ENCODE measurements at regions not wholly inside any gene's neighbourhood (a gene's known extent, or its start where the extent isn't known, plus 50 kb on each side); places are given as distances from the start of the nearest gene placed in this dataset.
"Not testable (repeated sequence)": the region's sequence is repeated elsewhere in the genome, so short reads cannot be mapped to it uniquely, and the experiment has no call there.

DNA sequence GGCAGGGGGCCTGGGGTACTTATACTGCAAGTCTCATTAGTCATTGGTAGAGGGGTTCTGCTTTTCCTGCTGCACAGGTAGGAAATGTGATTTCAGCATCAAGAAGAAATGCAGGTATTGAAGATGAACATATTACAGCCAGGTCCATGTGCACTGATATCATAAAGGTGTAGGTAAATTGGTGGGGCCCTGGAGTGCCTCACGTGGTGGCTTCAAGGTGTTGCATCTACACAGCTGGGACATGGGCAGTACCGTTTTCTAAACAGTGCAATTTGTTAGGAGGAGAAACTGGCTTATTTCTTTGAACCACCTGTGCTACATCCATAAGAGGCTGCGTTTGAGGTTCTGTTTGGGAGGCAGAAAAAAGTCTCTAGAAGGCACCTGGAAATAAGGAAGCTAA, 618.1 kb upstream of the RBFOX1 start:
- no peak for DNase-seq
- in situ Hi-C loops (cut with MboI; ENCODE audit: low pct_unique_long_range_greater_than_20kb, low sequenced_read_pairs) = no loop called here

DNA sequence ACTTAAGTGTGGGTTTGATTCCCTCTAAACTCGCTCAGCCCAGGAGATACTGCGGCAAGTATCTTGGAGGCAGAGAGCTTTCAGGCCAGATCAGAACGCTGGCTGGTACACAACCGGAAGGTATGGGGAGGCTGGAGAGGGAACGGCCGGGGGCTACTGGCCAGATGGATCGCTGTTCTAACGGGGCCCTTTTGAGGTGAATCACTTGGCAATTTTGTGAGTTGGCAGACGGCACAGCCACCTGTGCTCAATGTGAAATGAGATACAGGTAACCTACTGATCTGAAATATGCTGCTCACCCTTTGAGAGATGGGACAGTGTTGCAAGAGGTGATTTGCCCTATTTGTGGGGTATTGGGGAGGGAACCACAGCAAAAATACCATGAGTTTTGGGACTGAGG, 622.9 kb upstream of the RBFOX1 start:
- no peak for DNase-seq
- in situ Hi-C loops (cut with MboI; ENCODE audit: low pct_unique_long_range_greater_than_20kb, low sequenced_read_pairs) = no loop called here

DNA sequence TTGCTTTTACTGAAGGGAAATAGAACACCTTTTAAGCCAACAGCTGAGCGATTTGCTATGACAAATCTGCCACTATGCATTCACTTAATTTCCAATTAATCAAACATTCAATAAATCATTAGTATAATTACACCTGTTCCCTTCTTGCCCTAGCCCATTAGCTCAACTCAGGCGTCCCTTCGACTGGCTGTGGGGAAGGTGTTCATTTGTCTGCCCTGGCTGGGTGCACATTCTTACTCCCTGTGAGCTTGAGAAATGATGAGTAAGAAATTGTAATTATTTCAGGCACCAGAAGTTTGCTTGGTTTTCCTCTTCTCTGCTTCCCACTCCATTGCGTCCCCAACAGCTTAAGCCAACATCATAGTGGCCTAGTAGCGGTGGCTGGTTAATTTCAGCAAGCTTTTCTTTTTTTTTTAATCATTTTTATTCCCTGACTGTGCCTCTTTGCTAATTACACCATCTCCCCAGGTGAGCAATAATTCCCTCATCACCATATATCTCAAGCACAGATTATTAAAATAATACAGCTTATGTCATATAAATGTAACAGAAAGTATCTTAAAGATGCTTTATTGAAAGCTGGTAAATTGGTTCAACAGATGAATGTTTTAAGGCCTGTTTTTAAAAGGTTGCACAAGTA, 623.9 kb upstream of the RBFOX1 start:
- no peak for DNase-seq
- in situ Hi-C loops (cut with MboI; ENCODE audit: low pct_unique_long_range_greater_than_20kb, low sequenced_read_pairs) = no loop called here

DNA sequence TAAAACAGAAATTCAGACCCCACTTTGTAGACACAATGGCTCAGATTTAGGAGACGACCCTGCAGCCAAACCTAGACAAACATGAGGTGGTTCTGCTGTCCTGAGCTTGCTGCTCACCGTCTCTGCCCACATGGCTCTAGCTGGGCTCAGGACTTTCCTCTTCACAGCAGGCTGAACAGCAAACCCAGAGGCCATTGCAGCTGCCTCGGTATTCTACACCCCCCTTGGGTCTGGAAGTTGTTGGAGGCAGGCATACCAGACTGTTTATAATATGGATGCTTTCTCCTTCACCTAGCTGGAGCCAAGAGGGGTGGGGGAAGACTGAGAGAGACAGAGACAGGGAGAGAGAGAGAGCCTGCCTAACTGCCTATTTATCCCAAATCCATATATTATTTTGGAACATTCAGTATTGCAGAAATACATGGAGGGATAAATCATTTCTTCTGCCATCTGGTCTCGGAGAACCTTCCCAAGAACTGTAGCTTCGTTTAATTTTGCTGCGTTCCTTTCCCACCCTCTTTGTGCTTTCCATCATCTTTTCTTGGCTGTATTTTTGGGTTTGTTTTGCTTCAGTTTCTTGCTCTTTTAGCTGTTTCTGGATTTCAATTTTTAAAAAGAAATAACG, 628.2 kb upstream of the RBFOX1 start:
- in situ Hi-C loops (cut with MboI; ENCODE audit: low pct_unique_long_range_greater_than_20kb, low sequenced_read_pairs) = no loop called here
- DNase-seq = no peak

DNA sequence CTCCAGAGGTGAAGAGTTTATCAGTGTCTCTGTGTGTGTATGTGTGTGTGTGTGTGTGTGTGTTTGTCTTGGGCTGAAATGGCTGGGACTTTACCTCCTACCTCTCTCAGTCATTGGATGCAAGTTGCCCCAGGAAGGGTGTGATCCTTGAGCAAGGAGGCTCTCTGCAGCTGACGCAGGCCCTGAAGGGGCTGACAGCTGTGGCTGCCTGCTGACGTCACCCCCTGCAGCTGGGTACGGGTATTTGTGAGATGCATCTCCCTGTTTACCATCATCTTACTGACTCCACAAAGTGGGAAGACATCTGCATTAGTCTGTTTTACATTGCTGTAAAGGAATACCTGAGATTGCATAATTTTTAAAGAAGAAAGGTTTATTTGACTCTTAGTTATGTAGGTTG, 631.5 kb upstream of the RBFOX1 start:
- in situ Hi-C loops (cut with MboI; ENCODE audit: low pct_unique_long_range_greater_than_20kb, low sequenced_read_pairs) = no loop called here
- DNase-seq = no peak

DNA sequence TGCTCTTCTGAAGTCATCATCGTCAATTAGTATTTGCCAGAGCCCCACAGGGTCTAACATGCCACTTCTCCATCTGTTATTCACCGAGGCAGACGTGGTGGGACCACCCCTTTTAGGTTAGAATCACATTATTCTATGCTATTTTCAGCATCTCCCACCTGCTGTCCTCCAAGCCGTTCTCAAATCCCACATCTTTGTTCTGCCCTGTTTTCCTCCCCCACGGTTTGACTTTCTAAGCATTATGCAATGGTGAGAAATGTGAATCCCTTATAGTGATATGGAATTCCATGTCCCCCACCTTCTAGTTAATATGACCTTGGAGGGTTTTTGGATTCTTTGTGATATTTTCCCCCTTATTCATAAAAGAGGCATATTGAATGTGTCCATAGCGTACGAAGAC, 634.1 kb upstream of the RBFOX1 start:
- DNase-seq = no peak
- in situ Hi-C loops (cut with MboI; ENCODE audit: low pct_unique_long_range_greater_than_20kb, low sequenced_read_pairs) = no loop called here

DNA sequence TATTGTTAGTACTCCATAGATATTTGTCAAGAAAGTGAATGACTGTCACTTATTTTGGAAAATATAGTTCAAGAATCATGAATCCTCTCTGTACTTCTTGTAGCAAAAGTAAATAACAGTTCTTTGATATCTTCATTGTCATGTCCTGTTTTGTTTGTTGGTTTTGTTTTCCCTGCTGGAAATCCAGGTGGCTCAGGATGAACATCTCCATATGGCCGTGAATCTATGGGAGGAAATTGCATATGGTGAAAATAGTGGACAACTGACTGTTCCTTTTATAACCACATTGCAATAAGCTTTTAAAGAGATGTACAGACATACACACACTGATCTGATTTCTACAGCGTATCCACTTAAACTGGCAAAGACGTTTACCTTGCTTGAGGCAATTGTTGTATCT, 637.0 kb upstream of the RBFOX1 start:
- no peak for DNase-seq

DNA sequence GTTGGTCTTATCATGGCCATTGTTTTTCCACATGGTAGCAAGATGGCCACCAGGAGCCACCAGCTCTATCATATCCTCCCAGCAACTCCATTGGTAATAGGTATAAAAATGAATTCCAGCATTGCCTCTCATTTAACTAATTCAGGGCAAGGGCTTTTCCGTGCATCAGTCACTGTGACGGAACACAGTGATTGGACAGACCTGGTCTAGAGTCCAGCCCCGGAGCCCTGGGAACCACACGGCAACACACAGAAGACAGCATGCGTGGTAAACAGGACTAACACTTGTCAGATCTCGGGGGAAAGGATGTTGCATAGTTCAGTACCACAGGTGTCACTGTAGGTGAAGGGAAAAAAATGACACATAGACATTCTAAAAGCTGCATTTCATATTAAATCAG, 638.0 kb upstream of the RBFOX1 start:
- no peak for DNase-seq
- in situ Hi-C loops (cut with MboI; ENCODE audit: low pct_unique_long_range_greater_than_20kb, low sequenced_read_pairs) = no loop called here

More for the DNA sequence above, 637.0 kb upstream of the RBFOX1 start:
- in situ Hi-C loops (cut with MboI; ENCODE audit: low pct_unique_long_range_greater_than_20kb, low sequenced_read_pairs) = no loop called here

DNA sequence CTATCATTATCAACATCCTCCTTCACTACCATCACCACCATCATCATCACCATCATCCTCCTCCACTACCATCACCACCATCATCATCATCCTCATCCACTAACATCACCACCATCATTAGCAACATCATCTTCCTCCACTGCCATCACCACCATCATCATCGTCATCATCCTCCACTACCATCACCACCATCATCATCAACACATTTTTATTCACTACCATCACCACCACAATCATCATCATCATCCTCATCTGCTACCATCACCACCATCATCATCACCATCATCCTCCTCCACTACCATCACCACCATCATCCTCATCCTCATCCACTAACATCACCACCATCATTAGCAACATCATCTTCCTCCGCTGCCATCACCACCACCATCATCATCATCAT, 639.2 kb upstream of the RBFOX1 start:
- DNase-seq; in situ Hi-C loops (cut with MboI; ENCODE audit: low pct_unique_long_range_greater_than_20kb, low sequenced_read_pairs): not testable (repeated sequence)

DNA sequence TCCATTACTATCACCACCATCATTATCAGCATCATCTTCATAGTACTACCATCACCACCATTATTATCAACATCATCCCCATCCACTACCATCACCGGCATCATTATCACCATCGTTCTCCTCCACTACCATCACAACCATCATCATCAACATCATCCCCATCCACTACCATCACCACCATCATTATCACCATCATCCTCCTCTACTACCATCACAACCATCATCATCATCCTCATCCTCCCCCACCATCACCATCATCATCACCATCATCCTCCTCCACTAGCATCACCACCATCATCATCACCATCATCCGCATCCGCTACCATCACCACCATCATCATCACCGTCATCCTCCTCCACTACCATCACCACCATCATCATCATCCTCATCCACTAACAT, 639.8 kb upstream of the RBFOX1 start:
- in situ Hi-C loops (cut with MboI; ENCODE audit: low pct_unique_long_range_greater_than_20kb, low sequenced_read_pairs) = no loop called here
- no peak for DNase-seq

DNA sequence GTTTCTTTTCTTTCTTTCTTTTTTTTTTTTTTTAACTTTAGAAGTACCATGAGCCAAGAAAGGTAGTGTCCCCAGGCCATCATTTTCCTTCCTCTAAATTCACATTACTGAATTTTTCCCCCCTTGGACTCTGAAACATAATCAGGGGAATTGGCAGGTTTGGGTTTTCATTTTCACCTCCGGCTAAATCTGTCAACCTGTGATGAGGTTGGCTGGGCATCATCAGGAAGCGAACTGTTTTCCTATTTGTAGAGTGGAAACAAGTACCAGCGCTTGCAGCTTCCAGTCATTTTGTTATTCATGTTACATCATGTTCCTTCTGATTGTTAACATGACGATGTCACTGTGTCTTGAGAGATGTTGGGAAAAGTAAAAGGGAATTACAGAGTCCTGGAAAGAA, 641.9 kb upstream of the RBFOX1 start:
- in situ Hi-C loops (cut with MboI; ENCODE audit: low pct_unique_long_range_greater_than_20kb, low sequenced_read_pairs) = no loop called here
- DNase-seq = no peak

DNA sequence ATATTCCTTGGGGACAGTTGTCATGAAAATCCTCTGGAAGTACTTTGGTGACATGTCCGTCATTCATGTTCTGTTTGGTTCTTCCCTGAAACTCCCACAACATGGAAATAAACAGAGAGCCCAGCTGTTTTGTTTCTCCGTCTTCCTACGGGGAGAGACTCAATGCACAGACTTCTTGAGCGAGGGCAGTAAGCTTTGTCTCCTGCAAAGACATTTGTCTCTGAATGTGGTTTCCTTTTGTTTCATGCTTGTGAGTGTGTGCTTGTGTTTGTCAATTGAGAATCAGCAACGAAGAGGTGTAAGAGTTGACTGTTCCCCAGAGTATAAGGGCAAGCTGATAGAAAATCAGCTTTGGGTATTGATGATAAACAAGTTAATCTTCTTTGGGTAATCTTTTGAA, 643.0 kb upstream of the RBFOX1 start:
- in situ Hi-C loops (cut with MboI; ENCODE audit: low pct_unique_long_range_greater_than_20kb, low sequenced_read_pairs) = no loop called here
- DNase-seq = no peak

DNA sequence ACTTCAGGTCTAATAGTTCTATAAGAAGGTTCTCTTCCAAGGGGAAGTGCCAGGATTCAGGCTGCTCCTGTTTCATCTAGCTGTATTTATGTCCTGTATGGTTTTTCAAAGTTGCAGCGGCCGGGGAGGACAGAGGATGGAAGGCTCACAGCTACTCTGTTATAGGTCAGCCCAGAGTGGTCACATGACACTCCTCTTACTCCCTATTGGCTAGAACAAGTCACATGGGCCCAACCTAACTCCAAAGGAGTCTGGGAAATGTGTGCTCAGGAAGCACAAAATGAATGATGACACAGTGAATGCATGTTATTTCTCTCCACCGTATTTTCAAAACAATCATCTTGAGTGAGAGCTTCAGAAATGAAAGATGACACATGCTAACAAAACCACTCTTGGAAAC, 645.1 kb upstream of the RBFOX1 start:
- DNase-seq = no peak
- in situ Hi-C loops (cut with MboI; ENCODE audit: low pct_unique_long_range_greater_than_20kb, low sequenced_read_pairs) = no loop called here

DNA sequence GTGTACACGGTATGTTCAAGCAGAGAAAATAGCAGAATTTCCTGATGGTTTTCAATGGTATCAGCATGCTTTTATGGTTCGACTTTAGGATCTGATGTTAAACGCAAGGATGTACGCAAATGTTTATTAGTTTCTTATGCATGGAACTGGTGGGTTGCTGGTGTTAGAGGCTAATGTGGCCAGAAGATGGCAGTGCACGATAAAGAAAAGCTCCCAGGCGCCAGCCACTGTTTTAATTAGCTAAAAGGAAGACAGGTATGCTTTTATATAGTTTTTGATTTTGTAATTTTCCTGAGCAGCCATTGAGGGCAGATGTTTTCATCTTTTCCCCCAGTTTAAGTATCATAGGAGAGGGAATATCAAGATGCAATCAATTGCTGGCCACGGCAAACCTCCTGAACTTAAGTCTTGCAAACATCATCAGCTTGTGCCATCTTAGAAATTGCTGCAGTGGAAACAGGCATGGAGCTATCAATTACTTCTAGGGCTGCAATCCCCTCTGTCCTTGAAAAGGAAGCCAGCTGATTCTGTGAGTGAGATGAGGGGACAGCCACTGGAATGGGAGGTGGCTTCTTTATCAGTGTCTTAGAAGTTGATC, 648.5 kb upstream of the RBFOX1 start:
- DNase-seq = peak; percentile 48
- in situ Hi-C loops (cut with MboI; ENCODE audit: low pct_unique_long_range_greater_than_20kb, low sequenced_read_pairs) = no loop called here

DNA sequence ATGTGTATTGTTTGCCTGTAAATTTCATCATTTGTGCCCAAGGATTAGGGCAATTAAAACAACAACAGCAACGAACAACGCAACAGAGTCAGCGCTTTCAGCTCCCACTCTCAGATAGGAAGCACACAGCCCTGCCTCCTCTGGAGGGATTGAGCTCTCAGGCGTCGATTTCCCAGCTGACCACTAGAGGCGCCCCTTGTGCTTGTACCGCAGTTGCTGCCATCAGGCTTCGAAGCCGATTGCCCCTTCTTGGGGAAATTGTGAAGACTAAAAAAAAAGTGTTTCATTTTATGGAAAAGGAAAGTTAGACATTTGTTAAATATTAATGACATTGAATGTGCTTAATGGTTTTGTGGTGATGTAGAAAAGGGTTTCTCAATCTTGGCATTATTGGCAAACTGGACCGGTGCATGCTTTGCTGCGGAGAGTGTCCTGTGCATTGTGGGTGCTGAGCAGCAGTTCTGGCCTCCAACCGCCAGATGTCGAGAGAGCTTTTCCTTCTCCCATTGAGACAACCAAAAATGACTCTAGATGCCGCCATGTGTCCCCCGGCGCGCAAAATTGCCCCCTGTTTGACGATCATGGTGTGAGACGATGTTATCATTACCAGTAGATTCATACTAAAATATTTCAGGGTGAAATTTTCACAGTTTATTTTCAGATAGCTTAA, 650.4 kb upstream of the RBFOX1 start:
- in situ Hi-C loops (cut with MboI; ENCODE audit: low pct_unique_long_range_greater_than_20kb, low sequenced_read_pairs) = no loop called here
- peak; percentile 51 for DNase-seq

DNA sequence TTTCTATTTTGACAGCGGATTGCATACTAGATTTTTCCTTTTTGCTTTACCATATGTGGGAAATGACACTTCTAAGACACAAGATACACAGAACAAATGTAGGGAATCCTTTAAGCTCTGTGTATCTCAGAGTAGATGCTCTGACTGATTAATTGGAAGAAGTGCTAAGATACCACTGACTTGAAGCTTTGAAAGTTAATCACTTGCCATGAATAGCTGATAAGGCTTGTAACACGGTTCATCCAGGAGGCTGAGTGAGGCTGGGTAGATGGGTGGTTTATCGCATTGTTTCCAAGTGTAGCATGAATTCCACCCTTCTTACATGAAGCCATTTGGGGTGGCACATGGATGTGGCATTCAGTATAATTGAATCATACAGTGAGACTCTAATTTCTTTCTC, 654.1 kb upstream of the RBFOX1 start:
- in situ Hi-C loops (cut with MboI; ENCODE audit: low pct_unique_long_range_greater_than_20kb, low sequenced_read_pairs) = no loop called here
- no peak for DNase-seq

DNA sequence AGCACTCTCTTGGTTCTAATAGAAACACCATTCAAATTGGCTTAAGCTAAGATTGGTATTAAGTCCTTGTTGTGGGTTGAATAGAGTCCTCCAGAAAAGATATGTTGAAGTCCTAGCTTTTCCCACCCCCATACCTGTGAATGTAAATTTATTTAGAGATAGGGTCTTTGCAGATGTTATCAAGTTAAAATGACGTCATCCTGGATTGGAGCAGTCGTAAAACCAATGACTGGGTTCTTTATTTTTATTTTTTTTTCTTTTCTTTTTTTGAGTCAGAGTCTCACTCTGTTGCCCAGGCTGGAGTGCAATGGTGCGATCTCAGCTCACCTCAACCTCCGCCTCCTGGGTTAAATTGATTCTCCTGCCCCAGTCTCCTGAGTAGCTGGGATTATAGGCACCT, 658.6 kb upstream of the RBFOX1 start:
- in situ Hi-C loops (cut with MboI; ENCODE audit: low pct_unique_long_range_greater_than_20kb, low sequenced_read_pairs) = no loop called here
- no peak for DNase-seq

DNA sequence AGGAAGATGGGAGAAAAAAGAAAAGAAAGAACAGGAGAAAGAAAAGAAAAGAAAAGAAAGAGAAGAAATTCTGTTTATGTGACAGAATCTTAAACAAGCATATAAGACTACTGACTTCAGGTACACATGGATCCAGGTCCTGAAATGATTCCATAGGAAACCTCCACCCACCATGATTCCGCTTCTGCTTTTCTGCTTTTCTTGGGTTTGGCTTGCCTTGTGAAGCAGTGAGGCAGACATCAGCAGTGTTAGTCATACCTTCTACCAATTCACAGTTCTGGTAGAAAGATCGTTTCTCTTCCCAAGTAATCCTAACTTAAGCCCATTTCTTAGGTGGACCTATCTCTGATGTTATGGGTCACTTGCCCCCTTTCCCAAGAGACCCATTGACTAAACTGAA, 660.1 kb upstream of the RBFOX1 start:
- in situ Hi-C loops (cut with MboI; ENCODE audit: low pct_unique_long_range_greater_than_20kb, low sequenced_read_pairs) = no loop called here

DNA sequence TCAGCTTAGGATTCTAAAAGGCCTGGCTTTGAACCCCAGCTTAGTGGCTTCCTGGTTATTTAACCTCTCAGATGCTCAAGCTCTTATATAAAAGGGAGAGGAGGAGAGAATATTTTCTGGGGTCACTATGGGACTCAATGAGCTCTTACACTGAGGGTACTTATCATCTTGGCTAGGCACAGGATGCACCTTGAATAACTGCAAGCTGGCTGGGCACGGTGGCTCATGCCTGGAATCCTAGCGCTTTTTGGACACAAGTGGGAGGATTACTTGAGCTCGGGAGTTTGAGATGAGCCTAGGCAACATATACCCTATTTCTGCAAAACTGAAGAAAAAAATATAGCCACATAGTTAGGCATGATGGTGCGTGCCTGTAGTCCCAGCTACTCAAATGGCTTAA, 665.3 kb upstream of the RBFOX1 start:
- no peak for DNase-seq
- in situ Hi-C loops (cut with MboI; ENCODE audit: low pct_unique_long_range_greater_than_20kb, low sequenced_read_pairs) = no loop called here

More for the DNA sequence above, 660.1 kb upstream of the RBFOX1 start:
- DNase-seq = no peak

DNA sequence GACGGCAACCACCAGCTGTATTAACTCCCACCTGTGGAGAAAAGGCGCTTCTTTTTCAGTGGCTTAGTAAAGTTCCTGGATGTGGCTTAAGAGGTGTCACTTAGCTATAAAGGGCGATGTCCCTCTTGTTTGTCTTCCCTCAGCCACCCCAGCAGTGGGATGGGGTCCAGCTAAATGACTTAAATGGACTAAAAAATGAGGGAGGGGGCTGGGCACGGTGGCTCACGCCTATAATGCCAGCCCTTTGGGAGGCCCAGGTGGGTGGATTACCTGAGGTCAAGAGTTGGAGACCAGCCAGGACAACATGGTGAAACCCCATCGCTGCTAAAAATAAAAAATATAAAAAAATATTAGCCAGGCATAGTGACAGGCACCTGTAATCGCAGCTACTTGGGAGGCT, 667.5 kb upstream of the RBFOX1 start:
- DNase-seq = no peak
- in situ Hi-C loops (cut with MboI; ENCODE audit: low pct_unique_long_range_greater_than_20kb, low sequenced_read_pairs) = no loop called here

Measured in KBM-7 (cell line).